ENCODE measurements at regions not wholly inside any gene's neighbourhood (a gene's known extent, or its start where the extent isn't known, plus 50 kb on each side); places are given as distances from the start of the nearest gene placed in this dataset. TPM values are rescaled to one million over a fixed set of nuclear protein-coding genes. Genes with fewer than 3 reads are reported as not detected.
"Not testable (repeated sequence)": the region's sequence is repeated elsewhere in the genome, so short reads cannot be mapped to it uniquely, and the experiment has no call there.

- DNase-seq (ENCODE audit: low spot score in 2 of 2) = no peak
- Histone ChIP-seq H3K4me3 (no peak overlapping the region), H3K36me3 (no peaks in the 10 kb centered on the region), H3K4me1 (peaks cover 0 to 32% (median 23%) of the 10 kb centered on the region in 4 donors), H3K27ac (peak overlapping the region in 3 of 4 donors; percentile 54 to 66 (median 55)), H3K9me3 (no peaks in the 10 kb centered on the region), H3K27me3 (no peaks in the 10 kb centered on the region)
- peak in 1 of 2 donors; percentile 19 for TF ChIP-seq EP300 (IDR thresholded peaks at IDR 0.05)
- no peak for TF ChIP-seq CTCF (IDR thresholded peaks at IDR 0.05)
- 36 to 37% methylated on average over 7 of the region's 7 CpGs for WGBS, 2 donors
Measured at GRCh38 chr20:53652090-53652858, 58.6 kb upstream of the ZNF217 start.

GRCh38 chr20:53649493-53649892, 55.9 kb upstream of the ZNF217 start:
- peaks cover 0 to 18% (median 8%) of the 10 kb centered on the region in 4 donors for H3K4me1 ChIP-seq
- not testable (repeated sequence) for H3K36me3 ChIP-seq; H3K27me3 ChIP-seq; DNase-seq (ENCODE audit: low spot score in 2 of 2); H3K9me3 ChIP-seq; H3K27ac ChIP-seq; H3K4me3 ChIP-seq
- 89 to 93% methylated on average over 10 of the region's 10 CpGs for WGBS, 2 donors

- TF ChIP-seq CTCF (IDR thresholded peaks at IDR 0.05) = no peak
- TF ChIP-seq POLR2A (IDR thresholded peaks at IDR 0.05) = no peak
- no peak for TF ChIP-seq EP300 (IDR thresholded peaks at IDR 0.05)
- peaks cover 0 to 20% (median 9%) of the 10 kb centered on the region in 4 donors for H3K4me1 ChIP-seq
- H3K36me3 ChIP-seq = no peaks in the 10 kb centered on the region
- no peak overlapping the region for H3K27ac ChIP-seq
- 92 to 95% methylated on average over 7 of the region's 7 CpGs for WGBS, 2 donors
- no peaks in the 10 kb centered on the region for H3K27me3 ChIP-seq
- DNase-seq (ENCODE audit: low spot score in 2 of 2) = no peak
- H3K4me3 ChIP-seq = no peak overlapping the region
- H3K9me3 ChIP-seq = no peaks in the 10 kb centered on the region
Measured at GRCh38 chr20:53647286-53647821, 53.7 kb upstream of the ZNF217 start.

GRCh38 chr20:53646550-53646949, 52.9 kb upstream of the ZNF217 start:
- no peaks in the 10 kb centered on the region for H3K9me3 ChIP-seq
- H3K27ac ChIP-seq = no peak overlapping the region
- H3K36me3 ChIP-seq = no peaks in the 10 kb centered on the region
- no peaks in the 10 kb centered on the region for H3K27me3 ChIP-seq
- DNase-seq (ENCODE audit: low spot score in 2 of 2) = no peak
- H3K4me1 ChIP-seq = peaks cover 0 to 18% (median 8%) of the 10 kb centered on the region in 4 donors
- TF ChIP-seq POLR2A (IDR thresholded peaks at IDR 0.05) = no peak
- TF ChIP-seq EP300 (IDR thresholded peaks at IDR 0.05) = no peak
- no peak for TF ChIP-seq CTCF (IDR thresholded peaks at IDR 0.05)
- WGBS, 2 donors = 70 to 80% methylated on average over 3 of the region's 3 CpGs
- no peak overlapping the region for H3K4me3 ChIP-seq

- Histone ChIP-seq H3K4me1 (peaks cover 0 to 18% (median 8%) of the 10 kb centered on the region in 4 donors), H3K9me3 (no peaks in the 10 kb centered on the region), H3K4me3 (no peak overlapping the region), H3K36me3 (no peaks in the 10 kb centered on the region), H3K27ac (no peak overlapping the region), H3K27me3 (no peaks in the 10 kb centered on the region)
- DNase-seq (ENCODE audit: low spot score in 2 of 2) = no peak
- WGBS, 2 donors = 93 to 97% methylated on average over 2 of the region's 2 CpGs
- no peak for TF ChIP-seq CTCF (IDR thresholded peaks at IDR 0.05)
- TF ChIP-seq EP300 (IDR thresholded peaks at IDR 0.05) = no peak
- no peak for TF ChIP-seq POLR2A (IDR thresholded peaks at IDR 0.05)
Measured at GRCh38 chr20:53645582-53645897, 51.9 kb upstream of the ZNF217 start.

- not testable (repeated sequence) for H3K4me3 ChIP-seq; H3K27me3 ChIP-seq; DNase-seq (ENCODE audit: low spot score in 2 of 2); H3K27ac ChIP-seq; H3K36me3 ChIP-seq; H3K9me3 ChIP-seq
- 95 to 96% methylated on average over 8 of the region's 8 CpGs for WGBS, 2 donors
- H3K4me1 ChIP-seq = peaks cover 0 to 18% (median 8%) of the 10 kb centered on the region in 4 donors
Measured at GRCh38 chr20:53644108-53644507, 50.5 kb upstream of the ZNF217 start.

Small RNA genes in the stretch of these regions (small RNA-seq; reads per million reads assigned to genes)
- gene RNU7-14P = not detected
